HepG2 (cell line): ENCODE measurements at regions not wholly inside any gene's neighbourhood (a gene's known extent, or its start where the extent isn't known, plus 50 kb on each side); places are given as distances from the start of the nearest gene placed in this dataset.

Source experiments
- ATAC-seq: fragments of 200-7000 bp; cut with Tn5 transposase; 3 replicates; pipeline ENCODE4 v1.9.1; 2020; ENCODE audit warnings: mild to moderate bottlenecking, moderate library complexity
- BruUV-seq: library from RNA; stranded (reverse); fragments of 400-500 nt; replicated peaks from 2 replicates; lab custom pipeline; 2021; lab: Mats Ljungman, UMichigan
- CTCF ChIA-PET: fragments of 300-600 bp; formaldehyde crosslinking; extraction: SDS; loops from one replicate; lab custom pipeline; 2021; ENCODE audit warnings: low total read pairs, inconsistent platforms, low intra/inter-chr PET ratio; lab: Yijun Ruan, JAX
- POLR2A ChIA-PET: fragments of 350-600 bp; sonication (Branson Sonifier 250); formaldehyde crosslinking; loops from one replicate; lab custom pipeline; 2020; ENCODE audit warnings: antibody characterized with exemption, inconsistent platforms; lab: Yijun Ruan, JAX
- DNase-seq: peaks from one replicate; pipeline ENCODE4 v3.0.0-alpha.2; 2015; ENCODE audit warnings: low spot score
- FAIRE-seq: peaks from 3 replicates; lab custom pipeline; 2011; peaks lifted over from hg19 to GRCh38; lab: Jason Lieb, UNC
- H2AFZ ChIP-seq: one replicate; pipeline ENCODE4 v1.6.1; 2011; ENCODE audit warnings: low read length, inconsistent platforms
- H3K27ac ChIP-seq: fragments of 300-600 bp; 3 replicates; pipeline ENCODE4 v1.8.0; 2011; ENCODE audit warnings: mixed run types, mild to moderate bottlenecking, mixed read lengths, low read length, inconsistent platforms; ENCODE audit not compliant: insufficient read depth; ENCODE audit errors: extremely low read length
- H3K27me3 ChIP-seq, 2 experiments: fragments of 200-600 bp in 1 of 2; 2 replicates in 1 of 2; 3 replicates in 1 of 2; pipeline versions ENCODE4 v1.6.0 to v1.8.0; 2011; ENCODE audit warnings: low read length in 2 of 2, mild to moderate bottlenecking in 2 of 2, moderate library complexity in 2 of 2, inconsistent platforms in 1 of 2; ENCODE audit not compliant: insufficient read depth in 2 of 2, control insufficient read depth in 1 of 2
- H3K36me3 ChIP-seq, 2 experiments: fragments of 200-600 bp in 1 of 2; replicated peaks in 1 of 2; 2 replicates in 1 of 2; 3 replicates in 1 of 2; pipeline versions ENCODE4 v1.5.1 to v1.8.0; 2011; ENCODE audit warnings: low read length in 2 of 2, inconsistent platforms in 1 of 2; ENCODE audit not compliant: insufficient read depth in 2 of 2, control insufficient read depth in 1 of 2
- H3K4me1 ChIP-seq: 2 replicates; pipeline ENCODE4 v1.5.1; 2012; ENCODE audit warnings: low read length, inconsistent platforms; ENCODE audit not compliant: insufficient read depth
- H3K4me2 ChIP-seq: 2 replicates; pipeline ENCODE4 v1.6.0; 2011; ENCODE audit warnings: low read depth, low read length, inconsistent platforms
- H3K4me3 ChIP-seq, 3 experiments: fragments of 200-600 bp in 1 of 3; sonication (generic), shearing (Covaris generic) in 1 of 3; replicated peaks in 1 of 3; 2 replicates each; pipeline ENCODE4 v1.5.1; 2011 to 2016; ENCODE audit warnings: low read length in 3 of 3, inconsistent platforms in 2 of 3, low read depth in 2 of 3, mild to moderate bottlenecking in 2 of 3, control low read depth in 1 of 3, mixed read lengths in 1 of 3; ENCODE audit not compliant: insufficient read depth in 1 of 3
- H3K79me2 ChIP-seq: one replicate; pipeline ENCODE4 v1.6.1; 2011; ENCODE audit warnings: low read length, inconsistent platforms; ENCODE audit not compliant: insufficient read depth
- H3K9ac ChIP-seq: 2 replicates; pipeline ENCODE4 v1.6.0; 2011; ENCODE audit warnings: mild to moderate bottlenecking, low read depth, low read length, inconsistent platforms; ENCODE audit not compliant: insufficient read depth
- H3K9me3 ChIP-seq: 2 replicates; pipeline ENCODE4 v1.5.1; 2012; ENCODE audit warnings: mild to moderate bottlenecking, low read length
- H4K20me1 ChIP-seq: 2 replicates; pipeline ENCODE4 v1.6.0; 2011; ENCODE audit warnings: inconsistent platforms, mild to moderate bottlenecking, low read length, moderate library complexity; ENCODE audit not compliant: insufficient read depth
- BCLAF1 ChIP-seq: fragments of 450-650 bp; IDR thresholded peaks from 2 replicates; pipeline ENCODE4 v1.6.1; 2017; ENCODE audit warnings: mild to moderate bottlenecking
- CREB3 ChIP-seq: sonication (generic); formaldehyde crosslinking; IDR thresholded peaks from 2 replicates; pipeline ENCODE4 v1.5.0; 2020; ENCODE audit warnings: missing genetic modification reagents
- HOXD1 ChIP-seq: sonication (generic); formaldehyde crosslinking; IDR thresholded peaks from 2 replicates; pipeline ENCODE4 v1.5.0; 2020; ENCODE audit warnings: missing genetic modification reagents
- MAFF ChIP-seq: IDR thresholded peaks from 2 replicates; pipeline ENCODE4 v1.6.1; 2011; ENCODE audit warnings: low read depth, low read length, improper control_type of control experiment
- MAFK ChIP-seq, 2 experiments: IDR thresholded peaks in 1 of 2; conservative IDR thresholded peaks in 1 of 2; 2 replicates each; pipeline ENCODE4 v1.6.1; 2011; ENCODE audit warnings: improper control_type of control experiment in 2 of 2, low read length in 2 of 2
- MIXL1 ChIP-seq: IDR thresholded peaks from 2 replicates; pipeline ENCODE4 v1.6.1; 2016
- ZNF484 ChIP-seq: sonication (generic); formaldehyde crosslinking; IDR thresholded peaks from 2 replicates; pipeline ENCODE4 v1.5.1; 2020; ENCODE audit warnings: mild to moderate bottlenecking, low read depth, missing genetic modification reagents, borderline replicate concordance
- ZNF703 ChIP-seq: sonication (generic); formaldehyde crosslinking; IDR thresholded peaks from 2 replicates; pipeline ENCODE4 v1.5.1; 2020; ENCODE audit warnings: missing genetic modification reagents, mild to moderate bottlenecking, moderate library complexity, borderline replicate concordance
- WGBS: methylation state at CpG from one replicate; pipeline ENCODE4 v1.1.6; 2017; ENCODE audit warnings: low lambda C conversion rate; 5-methylcytosine and 5-hydroxymethylcytosine counted together
- in situ Hi-C: cut with HindIII; loops from 2 replicates; pipeline ENCODE4 v1.10.0; 2017; ENCODE audit warnings: low pct_unique_long_range_greater_than_20kb; ENCODE audit not compliant: extremely low pct_ligation_motif_present
- intact Hi-C: fragments of 100-400 bp; cut with micrococcal nuclease; formaldehyde crosslinking; loops from one replicate; pipeline ENCODE4 v1.10.0; 2022; ENCODE audit not compliant: unreplicated experiment

GRCh38 chr1:71222668-71223067 is 141.8 kb upstream of the ZRANB2 start:
- in situ Hi-C loops = no loop called here
- H3K4me1 ChIP-seq = no peaks in the 10 kb centered on the region

More at GRCh38 chr1:71222668-71223067, 141.8 kb upstream of the ZRANB2 start:
- H3K4me2 ChIP-seq = no peak overlapping the region
- FAIRE-seq (no peak), ATAC-seq (no peak), DNase-seq (no peak)
- H2AFZ ChIP-seq = no peak overlapping the region
- H4K20me1 ChIP-seq = no peaks in the 10 kb centered on the region
- no peaks in the 10 kb centered on the region for H3K36me3 ChIP-seq
- peaks cover 30% of the 10 kb centered on the region for H3K9me3 ChIP-seq
- H3K4me3 ChIP-seq = no peak overlapping the region
- intact Hi-C loops = no loop called here
- H3K27ac ChIP-seq = no peak overlapping the region
- no peaks in the 10 kb centered on the region for H3K79me2 ChIP-seq
- no peaks in the 10 kb centered on the region for H3K27me3 ChIP-seq
- ChIA-PET CTCF (no interaction called here), POLR2A (no interaction called here)
- no TSS peak for BruUV-seq
- H3K9ac ChIP-seq = no peak overlapping the region
- TF ChIP-seq MAFF (peak; percentile 45), MAFK (conservative IDR thresholded peaks at IDR 0.05 in 1 of 2, IDR thresholded peaks at IDR 0.05 in 1 of 2; ENCODE audit: low read length in 2 of 2) (peak; percentile 52 to 68; a peak in 3 of 4 replicates), ZNF484 (CRISPR knock-in tag) (no peak), CREB3 (CRISPR knock-in tag) (no peak), HOXD1 (no peak), ZNF703 (CRISPR knock-in tag) (no peak), BCLAF1 (no peak), MIXL1 (no peak)
- WGBS = 0% methylated on average over 2 of the region's 2 CpGs
